ENCODE measurements at regions not wholly inside any gene's neighbourhood (a gene's known extent, or its start where the extent isn't known, plus 50 kb on each side); places are given as distances from the start of the nearest gene placed in this dataset.

DNA sequence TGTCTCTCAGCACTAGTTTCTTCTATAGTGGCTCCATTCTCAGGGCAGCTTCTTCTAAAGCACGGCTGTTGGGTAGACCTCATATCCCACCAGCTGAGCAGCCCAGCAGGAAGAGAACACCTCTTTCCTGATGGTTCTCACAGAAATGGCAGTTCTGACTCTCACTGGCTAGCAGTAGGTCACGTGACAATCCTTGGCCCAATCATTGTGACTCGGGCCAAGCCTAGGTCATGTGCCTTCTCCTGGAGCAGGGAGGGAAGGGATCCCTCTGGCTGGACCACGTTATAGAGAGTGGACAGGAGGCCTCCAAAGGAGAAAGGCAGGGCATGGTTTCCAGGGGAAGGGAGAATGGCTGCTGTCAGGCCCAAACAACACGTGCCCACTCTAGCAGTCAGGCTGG is 149.1 kb downstream of the AACS start:
- no peak for TF ChIP-seq GATA2 (IDR thresholded peaks at IDR 0.05; ENCODE audit: low read depth, low read length)
- TF ChIP-seq GATA3 (IDR thresholded peaks at IDR 0.05; ENCODE audit: low read depth, low read length): no peak

DNA sequence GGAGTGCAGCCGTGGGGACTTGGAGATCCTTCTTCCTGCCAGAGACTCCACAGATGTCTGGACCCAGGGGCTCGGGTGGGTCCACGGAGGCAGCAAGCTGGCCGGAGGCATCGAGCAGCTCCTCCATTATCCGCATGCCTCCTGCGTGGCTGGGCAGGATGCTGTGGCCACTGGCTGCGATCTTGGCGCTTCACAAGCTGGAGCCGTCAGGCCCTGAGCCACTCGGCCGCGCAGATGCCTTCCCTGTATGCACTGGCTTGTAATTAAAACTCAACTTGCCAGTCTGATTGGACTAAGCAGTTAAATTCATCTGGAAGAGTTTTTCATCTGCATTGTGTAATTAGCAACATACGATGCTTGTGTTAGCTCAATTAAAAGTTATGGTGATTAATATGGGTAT is 151.5 kb downstream of the AACS start:
- TF ChIP-seq GATA2 (IDR thresholded peaks at IDR 0.05; ENCODE audit: low read depth, low read length) (no peak), GATA3 (IDR thresholded peaks at IDR 0.05; ENCODE audit: low read depth, low read length) (no peak)

- TF ChIP-seq GATA2 (IDR thresholded peaks at IDR 0.05; ENCODE audit: low read depth, low read length) (no peak), GATA3 (IDR thresholded peaks at IDR 0.05; ENCODE audit: low read depth, low read length) (no peak)
These were observed 152.1 kb downstream of the AACS start for GRCh38 chr12:125217308-125217707.

GRCh38 chr12:125218952-125219351 is 153.7 kb downstream of the AACS start:
- TF ChIP-seq GATA2 (IDR thresholded peaks at IDR 0.05; ENCODE audit: low read depth, low read length) (no peak), GATA3 (IDR thresholded peaks at IDR 0.05; ENCODE audit: low read depth, low read length) (no peak)

DNA sequence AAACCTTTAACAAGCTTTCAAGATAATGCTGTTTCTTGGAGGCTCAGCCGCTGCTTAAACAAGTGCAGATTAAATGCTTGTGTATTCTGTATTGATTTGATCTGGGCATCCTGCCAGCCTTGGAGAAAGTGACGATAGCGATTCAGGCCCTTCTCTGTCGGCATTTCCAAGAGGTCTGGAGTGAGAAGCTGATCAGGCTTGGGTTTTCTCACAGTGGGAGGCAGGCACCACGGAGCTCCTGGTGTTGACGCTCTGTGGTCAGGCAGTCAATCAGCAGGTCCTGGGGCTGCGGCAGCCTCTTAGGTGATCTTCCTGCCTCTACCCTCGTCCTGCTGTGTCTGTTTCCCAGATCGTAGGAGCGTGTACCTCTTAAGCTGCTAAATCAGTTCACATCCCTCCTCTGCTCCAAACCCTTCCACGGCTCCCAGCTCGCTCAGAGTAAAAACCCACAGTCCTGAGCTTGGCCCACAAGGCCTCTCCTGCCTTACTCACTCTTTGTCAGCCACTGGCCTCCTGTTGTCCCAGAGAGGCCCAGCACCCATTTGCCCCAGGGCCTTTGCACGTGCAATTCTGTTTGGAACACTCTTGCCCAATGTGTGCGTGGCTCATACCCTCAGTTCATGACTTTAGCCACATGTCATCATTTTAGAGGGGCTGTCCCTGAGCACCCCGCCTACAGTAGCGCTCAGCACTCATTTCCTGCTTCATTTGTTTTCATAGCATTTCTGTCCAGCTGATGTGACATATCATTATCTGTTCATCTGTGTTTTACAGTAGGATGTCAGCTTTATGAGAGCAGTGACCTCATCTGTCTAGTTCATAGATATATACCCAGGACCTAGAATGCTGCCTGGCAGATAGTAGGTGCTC is 155.4 kb downstream of the AACS start:
- TF ChIP-seq GATA3 (IDR thresholded peaks at IDR 0.05; ENCODE audit: low read depth, low read length) (no peak), GATA2 (IDR thresholded peaks at IDR 0.05; ENCODE audit: low read depth, low read length) (no peak)

DNA sequence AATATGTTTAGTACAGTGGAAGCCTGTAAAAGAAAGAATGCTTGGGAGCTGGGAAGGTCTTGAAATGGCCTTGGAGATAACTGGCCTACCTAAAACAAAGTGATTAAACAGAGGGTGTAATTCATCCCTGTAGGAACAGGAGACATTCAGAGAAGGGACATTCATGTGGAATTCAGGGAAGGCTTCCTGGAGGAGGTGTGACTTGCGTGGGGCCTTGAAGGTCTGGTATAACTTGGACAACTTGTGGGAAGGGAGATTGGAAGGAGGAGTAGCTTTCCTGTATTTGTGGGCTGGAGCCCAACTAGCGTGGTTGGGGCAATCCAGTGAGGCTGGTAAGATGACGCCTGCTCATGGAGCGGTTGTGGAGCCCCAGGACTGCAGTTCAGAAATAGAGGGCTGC is 156.4 kb downstream of the AACS start:
- TF ChIP-seq GATA2 (IDR thresholded peaks at IDR 0.05; ENCODE audit: low read depth, low read length) (no peak), GATA3 (IDR thresholded peaks at IDR 0.05; ENCODE audit: low read depth, low read length) (no peak)

DNA sequence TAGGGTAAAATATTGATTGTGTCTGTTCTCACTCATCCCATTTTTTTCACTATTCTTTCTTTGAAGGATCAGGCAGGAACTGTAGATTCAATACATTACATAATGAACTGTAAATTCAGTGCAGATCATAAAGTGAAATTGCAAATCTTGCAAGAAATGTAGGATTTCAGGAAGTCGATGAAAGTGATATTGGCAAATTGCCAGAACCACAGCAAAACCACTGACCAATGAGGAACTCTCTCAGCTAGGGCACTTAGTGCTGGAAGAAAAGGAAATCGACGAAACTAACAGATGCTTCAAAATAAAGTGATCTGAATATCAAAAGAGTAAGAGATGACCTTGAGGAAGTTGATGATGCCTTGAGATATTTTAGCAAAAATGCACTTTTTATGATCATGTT is 157.6 kb downstream of the AACS start:
- TF ChIP-seq GATA3 (IDR thresholded peaks at IDR 0.05; ENCODE audit: low read depth, low read length) (no peak), GATA2 (IDR thresholded peaks at IDR 0.05; ENCODE audit: low read depth, low read length) (no peak)

GRCh38 chr12:125225641-125226040 is 160.4 kb downstream of the AACS start:
- no peak for TF ChIP-seq GATA2 (IDR thresholded peaks at IDR 0.05; ENCODE audit: low read depth, low read length)
- TF ChIP-seq GATA3 (IDR thresholded peaks at IDR 0.05; ENCODE audit: low read depth, low read length): no peak

DNA sequence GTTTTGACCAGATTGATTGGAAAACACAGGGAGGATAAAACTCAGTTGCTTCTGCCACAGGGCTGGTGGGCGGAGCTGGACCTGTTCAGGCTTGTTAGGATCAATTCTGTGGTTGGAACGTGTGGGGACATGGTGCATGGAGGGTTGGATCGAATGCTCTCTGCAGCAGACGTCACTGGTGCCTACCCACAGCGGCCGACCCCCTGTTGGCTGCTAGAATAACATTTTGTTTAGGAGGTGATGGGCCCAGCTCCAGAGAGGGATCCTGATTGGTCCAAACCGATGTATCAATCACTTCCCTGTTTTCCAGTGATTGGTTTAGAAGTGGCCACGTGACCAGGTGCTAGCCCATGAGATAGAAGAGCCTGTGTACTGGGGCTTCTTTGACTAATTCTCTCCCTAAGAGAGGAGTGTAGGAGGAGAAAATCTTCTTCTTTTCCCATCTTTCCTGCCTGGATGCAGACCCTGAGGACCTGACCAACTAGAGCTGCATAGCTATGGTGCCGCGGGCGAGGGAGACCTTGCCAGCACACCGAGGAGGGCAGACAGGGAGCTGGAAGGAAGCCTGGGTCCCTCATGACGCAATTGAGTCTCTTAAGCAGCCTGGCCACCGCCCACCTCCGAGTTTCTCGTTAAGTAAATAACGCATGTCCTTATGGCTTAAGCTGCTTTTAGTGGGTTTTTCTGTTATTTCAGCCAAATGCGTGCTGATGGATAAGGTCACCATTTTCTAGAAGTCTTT is 163.5 kb downstream of the AACS start:
- no peak for TF ChIP-seq GATA3 (IDR thresholded peaks at IDR 0.05; ENCODE audit: low read depth, low read length)
- no peak for TF ChIP-seq GATA2 (IDR thresholded peaks at IDR 0.05; ENCODE audit: low read depth, low read length)

GRCh38 chr12:125229878-125230530 is 164.8 kb downstream of the AACS start:
- no peak for TF ChIP-seq GATA3 (IDR thresholded peaks at IDR 0.05; ENCODE audit: low read depth, low read length)
- TF ChIP-seq GATA2 (IDR thresholded peaks at IDR 0.05; ENCODE audit: low read depth, low read length): no peak

DNA sequence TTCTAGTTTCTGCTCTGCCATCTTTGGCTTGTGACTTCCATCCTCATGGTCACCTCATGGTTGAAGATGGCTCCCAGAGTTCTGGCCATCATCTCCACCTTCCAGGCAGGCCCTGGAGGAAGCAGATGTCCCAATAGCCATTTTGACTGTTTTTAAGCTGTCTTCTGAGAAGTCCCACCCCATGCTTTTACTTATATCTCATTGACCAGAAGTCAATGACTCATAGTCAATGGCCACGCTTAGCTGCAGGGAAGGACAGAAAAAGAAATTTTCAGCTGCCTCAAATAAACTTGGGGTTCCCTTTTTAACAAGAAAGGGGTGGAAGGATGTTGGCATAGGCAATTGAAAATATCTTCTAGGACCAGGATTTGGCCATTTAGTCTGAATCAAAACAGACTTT is 168.1 kb downstream of the AACS start:
- TF ChIP-seq GATA3 (IDR thresholded peaks at IDR 0.05; ENCODE audit: low read depth, low read length) (no peak), GATA2 (IDR thresholded peaks at IDR 0.05; ENCODE audit: low read depth, low read length) (no peak)

GRCh38 chr12:125239563-125239962 is 174.3 kb downstream of the AACS start:
- TF ChIP-seq GATA3 (IDR thresholded peaks at IDR 0.05; ENCODE audit: low read depth, low read length) (no peak), GATA2 (IDR thresholded peaks at IDR 0.05; ENCODE audit: low read depth, low read length) (no peak)

DNA sequence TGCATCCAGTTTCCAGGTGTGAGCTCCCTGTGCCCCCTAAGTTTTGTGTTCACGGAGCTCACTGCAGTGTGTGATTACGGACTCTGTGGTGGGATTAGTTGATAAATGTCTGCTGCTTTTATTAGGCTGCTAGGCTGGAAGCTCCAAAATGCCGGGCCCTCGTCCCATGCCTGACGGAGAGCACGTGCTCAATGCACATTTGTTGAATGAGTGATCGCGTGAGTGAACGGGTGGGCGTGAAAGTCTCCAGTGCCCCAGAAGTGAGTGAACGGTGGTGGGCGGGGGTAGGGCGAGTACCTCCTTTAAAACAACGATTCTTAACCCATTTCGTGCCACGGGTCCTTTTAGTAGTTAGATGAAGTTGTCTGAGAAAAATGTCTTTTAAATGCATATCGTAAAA is 175.5 kb downstream of the AACS start:
- TF ChIP-seq GATA2 (IDR thresholded peaks at IDR 0.05; ENCODE audit: low read depth, low read length): no peak
- no peak for TF ChIP-seq GATA3 (IDR thresholded peaks at IDR 0.05; ENCODE audit: low read depth, low read length)

DNA sequence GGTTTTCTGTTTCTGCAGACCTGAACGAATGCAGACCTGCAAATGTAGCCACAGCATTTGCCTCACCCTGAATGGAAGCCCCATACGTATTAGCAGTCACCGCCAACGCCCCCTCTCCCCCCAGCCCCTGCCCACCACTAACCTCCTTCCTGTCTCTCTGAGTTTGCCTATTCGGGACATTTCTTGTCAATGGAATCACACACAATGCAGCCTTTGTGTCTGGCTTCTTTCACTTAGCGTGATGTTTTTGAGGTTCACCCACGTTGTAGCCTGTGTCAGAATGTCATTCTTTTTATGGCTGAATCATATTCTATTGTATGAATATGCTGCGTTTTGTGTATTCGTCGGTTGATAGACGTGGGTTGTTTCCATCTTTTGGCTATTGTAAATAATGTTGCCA is 178.6 kb downstream of the AACS start:
- TF ChIP-seq GATA2 (IDR thresholded peaks at IDR 0.05; ENCODE audit: low read depth, low read length): no peak
- TF ChIP-seq GATA3 (IDR thresholded peaks at IDR 0.05; ENCODE audit: low read depth, low read length): no peak

Data from SH-SY5Y (cell line).